Neural cell (in vitro differentiated cells): ENCODE measurements at regions not wholly inside any gene's neighbourhood (a gene's known extent, or its start where the extent isn't known, plus 50 kb on each side); places are given as distances from the start of the nearest gene placed in this dataset.

Source experiments
- EZH2 ChIP-seq: fragments of 200-600, 300-800 bp; shearing (Covaris generic), sonication (generic); IDR thresholded peaks from 2 replicates; pipeline ENCODE4 v1.6.1; 2014; ENCODE audit warnings: antibody characterized with exemption, low read length, borderline replicate concordance, mild to moderate bottlenecking; ENCODE audit not compliant: insufficient read depth, poor library complexity, severe bottlenecking
- TAF1 ChIP-seq: IDR thresholded peaks from 2 replicates; pipeline ENCODE4 v1.6.1; 2012; ENCODE audit warnings: low read depth

DNA sequence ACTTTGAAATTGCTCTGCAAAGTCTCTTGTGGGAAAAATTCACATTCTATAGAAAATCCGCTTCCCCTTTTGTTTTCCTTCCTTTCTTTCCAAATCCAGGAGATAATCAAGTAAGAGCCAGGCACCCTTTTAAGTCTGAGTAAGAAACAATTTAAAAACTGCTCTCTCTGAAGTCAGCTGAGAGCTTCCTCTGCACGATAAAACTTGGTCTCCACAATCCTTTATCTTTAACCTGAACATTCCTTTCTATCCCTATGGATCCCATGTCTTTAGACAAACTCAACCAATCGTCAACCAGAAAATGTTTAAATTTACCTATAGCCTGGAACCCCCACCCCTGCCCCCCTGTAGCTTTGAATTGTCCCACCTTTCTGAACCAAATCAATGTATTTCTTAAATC lies 1723.6 kb upstream of the AGA start:
- TF ChIP-seq TAF1 (no peak), EZH2 (no peak)
